ENCODE measurements at regions not wholly inside any gene's neighbourhood (a gene's known extent, or its start where the extent isn't known, plus 50 kb on each side); places are given as distances from the start of the nearest gene placed in this dataset.

- TF ChIP-seq CTCF (IDR thresholded peaks at IDR 0.05) (no peak), POLR2A (IDR thresholded peaks at IDR 0.05) (no peak), EP300 (IDR thresholded peaks at IDR 0.05) (no peak)
Observed at GRCh38 chr2:216761133-216761532, 65.8 kb upstream of the IGFBP5 start.
